Caki2 (cell line): ENCODE measurements at regions not wholly inside any gene's neighbourhood (a gene's known extent, or its start where the extent isn't known, plus 50 kb on each side); places are given as distances from the start of the nearest gene placed in this dataset.

Experiments used
- DNase-seq: peaks from one replicate; pipeline ENCODE4 v3.0.0-alpha.2; 2015; ENCODE audit warnings: low read depth
- in situ Hi-C: cut with HindIII; loops from 2 replicates; pipeline ENCODE4 v1.10.0; 2016; ENCODE audit warnings: low sequenced_read_pairs, low pct_unique_long_range_greater_than_20kb, mixed read lengths

DNA sequence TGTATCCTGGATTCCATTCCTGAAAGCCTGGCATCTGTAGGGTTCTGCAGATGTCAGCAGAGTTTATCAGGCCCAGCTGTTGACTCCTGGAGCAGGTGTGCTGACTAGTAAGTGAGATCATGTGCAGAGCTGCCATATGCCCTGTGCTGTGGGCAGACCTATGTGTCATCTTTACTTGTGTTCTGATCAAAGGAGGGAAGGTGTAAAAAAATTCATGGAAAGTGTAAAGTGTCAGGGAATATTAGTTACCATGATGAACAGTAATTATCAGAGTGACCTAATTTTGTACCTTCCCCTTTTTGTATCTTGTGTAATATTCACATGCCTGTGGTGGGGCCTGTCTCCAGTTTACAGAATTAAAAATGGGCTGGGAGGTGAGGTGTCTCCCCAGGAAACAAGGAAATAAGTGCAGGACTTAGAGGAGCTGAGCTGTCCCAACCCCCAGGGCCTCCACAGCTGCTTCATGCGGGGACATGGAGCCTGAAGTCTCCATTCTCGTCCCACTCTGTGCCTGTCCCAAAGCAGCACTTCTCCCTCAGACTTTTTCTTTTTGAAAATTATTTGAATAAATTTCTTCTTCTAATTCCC, 148.2 kb upstream of the GGTLC1 start:
- in situ Hi-C loops, result no loop called here
- DNase-seq, result no peak

DNA sequence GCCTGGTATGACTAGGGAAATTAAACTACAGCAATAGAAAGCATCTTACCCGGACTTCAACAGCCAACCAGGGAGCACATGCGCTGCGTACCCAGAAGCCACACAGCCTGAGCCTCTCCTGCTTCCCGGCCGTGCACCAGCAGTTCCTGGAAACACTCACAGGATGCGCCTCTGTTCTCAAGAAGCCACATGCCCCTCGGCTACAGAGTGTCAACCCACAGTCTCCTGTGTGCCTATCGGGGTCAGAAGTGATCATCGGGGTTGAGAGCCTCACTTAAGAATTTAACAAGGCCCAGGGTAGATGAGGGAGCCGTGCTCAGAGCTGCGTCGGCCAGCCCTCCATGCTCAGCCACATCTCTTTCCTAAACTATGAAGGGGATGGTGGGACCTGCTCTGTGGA, 147.2 kb upstream of the GGTLC1 start:
- DNase-seq, result no peak
- in situ Hi-C loops, result no loop called here

DNA sequence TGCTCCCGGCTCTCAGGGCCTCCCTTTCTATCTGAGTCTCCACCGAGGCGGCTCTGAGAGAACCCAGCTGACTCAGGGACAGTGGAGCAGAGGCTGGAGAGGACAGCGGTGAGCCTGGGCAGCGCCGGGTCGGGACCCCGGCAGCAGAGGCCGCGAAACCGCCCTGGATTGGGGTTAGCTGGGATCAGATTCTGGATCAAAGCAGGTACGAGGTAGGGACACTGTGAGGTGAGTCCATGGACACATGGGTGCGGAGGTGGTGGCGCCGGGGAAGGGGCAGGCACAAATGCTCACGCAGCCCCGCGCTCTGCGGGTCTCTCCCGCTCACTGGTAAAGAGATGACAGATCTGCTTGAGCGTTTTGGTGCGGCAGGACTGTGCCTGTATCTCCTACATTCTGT, 146.4 kb upstream of the GGTLC1 start:
- DNase-seq, result no peak
- in situ Hi-C loops, result no loop called here

DNA sequence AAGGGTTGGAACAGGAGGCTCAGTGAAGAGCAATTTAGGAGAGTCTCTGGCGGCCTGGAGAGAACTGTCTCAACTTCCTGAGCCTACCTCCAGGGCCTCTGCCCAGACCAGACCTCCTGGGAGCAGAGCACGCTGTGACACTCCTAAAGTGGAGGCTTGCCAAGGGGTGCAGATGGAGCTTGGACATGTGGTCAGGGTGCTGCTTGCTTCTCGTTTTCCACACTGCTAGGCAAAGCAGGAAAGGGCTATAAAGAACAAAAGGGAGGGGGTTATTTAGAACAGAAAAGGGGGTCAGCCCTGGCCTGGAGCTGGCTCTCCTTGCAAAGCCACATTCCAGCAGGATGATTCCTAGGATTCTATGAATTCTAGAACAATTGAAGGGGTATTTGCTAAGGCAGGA, 145.7 kb upstream of the GGTLC1 start:
- DNase-seq, result no peak
- in situ Hi-C loops, result no loop called here

DNA sequence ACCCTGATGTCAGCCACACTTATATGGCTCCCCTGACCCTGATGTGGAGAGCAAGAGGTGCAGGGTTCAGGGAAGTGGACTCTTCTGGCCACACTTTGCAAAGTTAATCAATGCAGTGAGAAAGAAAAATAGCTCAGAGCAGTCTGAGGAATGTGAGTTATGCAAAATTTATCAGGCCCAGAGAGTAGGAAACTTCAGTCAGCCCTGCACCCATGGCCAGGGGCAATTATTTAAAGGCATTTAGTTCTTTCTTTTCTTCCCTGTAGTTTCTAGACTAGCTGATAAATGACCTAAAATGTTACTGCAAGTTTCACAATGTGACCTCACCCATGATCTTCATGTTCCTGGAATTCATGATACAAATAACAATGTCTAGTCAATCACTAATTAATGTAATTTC, 143.7 kb upstream of the GGTLC1 start:
- no peak for DNase-seq
- in situ Hi-C loops, result no loop called here

DNA sequence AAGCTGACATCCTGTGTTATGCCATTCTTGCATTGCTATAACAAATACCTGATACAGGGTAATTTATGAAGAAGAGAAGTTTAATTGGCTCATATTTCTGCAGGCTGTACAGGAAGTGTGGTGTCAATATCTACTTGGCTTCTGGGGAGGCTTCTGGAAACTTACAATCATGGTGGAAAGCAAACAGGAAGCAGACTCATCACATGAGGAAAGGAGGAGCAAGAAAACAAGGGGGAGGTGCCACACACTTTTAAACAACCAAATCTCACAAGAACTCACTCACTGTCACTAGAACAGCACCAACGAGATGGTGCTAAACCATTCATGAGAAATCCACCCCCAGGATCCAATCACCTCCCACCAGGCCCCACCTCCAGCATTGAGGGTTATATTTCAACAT, 143.1 kb upstream of the GGTLC1 start:
- in situ Hi-C loops, result no loop called here

DNA sequence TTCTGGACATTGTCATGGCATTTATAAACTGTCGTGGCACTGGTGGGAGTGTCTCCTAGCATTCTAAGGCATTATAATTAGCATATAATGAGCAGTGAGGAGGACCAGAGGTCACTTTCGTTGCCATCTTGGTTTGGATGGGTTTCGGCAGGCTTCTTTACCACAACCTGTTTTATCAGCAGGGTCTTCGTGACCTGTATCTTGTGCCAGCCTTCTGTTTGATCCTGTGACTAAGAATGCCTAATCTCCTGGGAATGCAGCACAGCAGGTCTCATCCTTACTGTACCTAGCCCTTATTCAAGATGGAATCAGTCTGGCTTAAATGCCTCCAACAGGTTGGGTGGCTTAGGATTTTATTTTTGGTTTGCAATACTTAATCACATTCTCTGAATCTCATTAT, 142.7 kb upstream of the GGTLC1 start:
- no peak for DNase-seq

More for the DNA sequence above, 143.1 kb upstream of the GGTLC1 start:
- no peak for DNase-seq

DNA sequence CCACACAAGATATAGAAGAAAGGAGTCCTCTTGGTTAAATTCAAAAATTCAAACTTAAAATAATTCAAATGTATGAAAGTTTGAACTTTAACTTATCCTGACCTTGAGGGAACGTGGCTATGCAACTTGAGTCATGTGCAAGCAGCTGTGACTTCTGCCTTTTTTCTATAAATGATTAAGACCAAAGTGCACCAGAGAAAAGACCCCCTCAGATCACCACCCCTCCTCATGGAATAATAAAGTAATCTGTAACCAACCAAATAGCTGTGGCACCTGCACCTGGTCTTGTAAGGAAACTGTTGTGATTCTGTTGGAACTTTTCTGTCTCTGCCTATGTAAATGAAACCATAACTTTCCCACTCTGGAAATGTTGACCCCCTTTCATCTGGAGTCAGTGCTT, 141.1 kb upstream of the GGTLC1 start:
- in situ Hi-C loops, result no loop called here
- no peak for DNase-seq

More for the DNA sequence above, 142.7 kb upstream of the GGTLC1 start:
- in situ Hi-C loops, result no loop called here

DNA sequence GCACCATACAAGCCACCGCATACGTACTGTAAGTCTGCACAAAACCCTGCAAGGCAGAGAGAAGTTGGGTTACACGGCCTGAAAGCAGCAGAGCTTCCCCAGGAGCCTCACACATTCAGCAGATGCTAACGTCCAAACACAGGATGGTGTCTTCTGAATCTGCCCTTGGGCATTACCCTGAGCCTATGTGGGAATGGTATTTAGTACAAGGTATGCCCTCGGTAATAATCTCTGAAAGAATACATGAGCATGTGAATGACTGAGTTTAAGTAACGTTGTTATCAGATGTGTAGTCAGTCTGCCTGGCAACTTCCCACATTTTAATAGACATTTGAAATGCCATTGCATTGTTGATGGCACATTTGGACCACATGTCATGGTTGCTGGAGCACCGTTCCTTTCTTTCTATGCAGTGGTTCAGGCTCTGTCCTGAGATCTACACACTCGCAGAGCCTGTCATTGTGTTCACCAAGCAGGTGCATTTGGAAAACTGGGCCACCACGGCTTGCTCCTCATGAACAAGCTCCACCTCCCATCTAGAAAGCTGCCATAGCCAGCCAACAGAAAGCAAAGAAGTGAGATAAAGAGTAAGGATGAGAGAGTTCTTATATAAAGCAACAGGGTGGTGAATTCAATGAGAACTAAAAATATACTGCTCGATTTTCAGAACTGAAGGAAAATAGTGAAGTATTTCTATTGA, 136.5 kb upstream of the GGTLC1 start:
- no peak for DNase-seq
- in situ Hi-C loops, result no loop called here

DNA sequence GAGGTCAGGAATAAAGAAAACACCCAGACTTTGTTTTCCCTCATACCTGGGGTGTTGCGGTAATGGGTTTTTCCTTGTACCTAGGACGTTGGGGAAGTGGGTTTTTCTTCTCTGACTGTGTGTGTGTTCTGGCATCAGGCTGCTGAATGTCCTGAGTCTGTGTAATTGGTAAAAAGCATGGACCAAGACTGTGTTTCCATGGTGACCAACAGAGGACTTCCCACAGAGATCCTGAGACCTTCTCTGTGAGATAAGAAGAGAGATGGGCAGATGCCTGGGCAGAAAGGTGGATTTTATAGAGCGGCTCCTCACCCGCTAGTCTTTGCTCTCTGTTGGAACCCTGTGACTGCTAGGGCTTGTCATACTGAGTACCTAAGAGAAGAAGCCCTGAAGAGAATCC, 135.4 kb upstream of the GGTLC1 start:
- DNase-seq, result no peak
- in situ Hi-C loops, result no loop called here

DNA sequence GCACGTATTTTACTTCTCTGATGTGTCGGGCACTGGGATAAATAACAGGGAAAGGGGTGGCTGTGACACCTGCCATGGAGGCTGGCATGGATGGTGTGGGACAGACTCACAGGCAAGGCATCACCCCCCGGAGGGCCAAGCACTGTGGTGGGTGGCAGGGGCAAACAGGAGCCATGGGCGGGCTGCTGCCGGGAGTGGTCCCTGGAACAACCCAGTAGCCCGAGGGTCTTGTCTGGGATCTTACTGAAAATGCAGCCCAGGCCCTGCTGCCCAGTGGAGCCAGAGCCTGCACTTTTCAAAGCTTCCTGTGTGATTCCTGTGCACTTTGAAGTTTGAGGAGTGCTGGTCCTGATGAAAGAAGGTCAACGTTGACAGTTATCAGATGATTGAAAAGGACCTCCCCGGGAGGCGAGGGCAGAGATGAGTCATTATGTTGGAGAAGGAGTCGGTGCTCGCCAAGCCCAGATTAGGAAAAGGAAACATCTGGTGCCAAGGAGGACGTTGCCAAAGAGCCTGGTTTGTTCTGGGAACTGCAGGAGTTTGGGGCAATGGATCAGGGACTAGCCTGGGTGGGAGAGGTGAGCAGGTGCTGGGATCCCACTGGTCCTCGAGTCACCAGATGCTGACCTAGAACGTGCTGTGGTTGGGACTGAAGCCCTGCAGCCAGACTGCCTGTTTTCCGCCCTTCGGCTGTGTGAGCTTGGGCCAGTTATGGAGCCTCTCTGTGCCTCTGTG, 130.0 kb upstream of the GGTLC1 start:
- in situ Hi-C loops, result no loop called here
- no peak for DNase-seq

DNA sequence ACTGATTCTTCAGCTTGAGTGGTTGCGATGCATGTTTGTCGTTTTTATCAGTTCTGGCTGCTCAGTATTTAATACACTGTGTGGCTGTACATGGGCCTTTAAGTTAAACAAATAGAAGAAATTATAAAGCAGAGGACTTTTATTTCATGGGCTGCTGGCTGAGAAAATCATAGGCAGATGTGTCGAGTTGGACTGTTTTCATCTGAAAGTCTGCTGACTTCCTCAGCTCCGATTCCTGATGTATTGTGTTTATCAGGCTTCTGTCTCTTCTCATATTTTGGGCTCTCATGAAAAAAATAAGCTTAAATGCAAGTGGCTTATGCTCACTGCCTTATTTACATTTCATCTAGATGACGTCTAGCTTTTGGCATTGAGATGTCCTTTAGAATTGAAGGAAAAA, 129.5 kb upstream of the GGTLC1 start:
- no peak for DNase-seq
- in situ Hi-C loops, result no loop called here

DNA sequence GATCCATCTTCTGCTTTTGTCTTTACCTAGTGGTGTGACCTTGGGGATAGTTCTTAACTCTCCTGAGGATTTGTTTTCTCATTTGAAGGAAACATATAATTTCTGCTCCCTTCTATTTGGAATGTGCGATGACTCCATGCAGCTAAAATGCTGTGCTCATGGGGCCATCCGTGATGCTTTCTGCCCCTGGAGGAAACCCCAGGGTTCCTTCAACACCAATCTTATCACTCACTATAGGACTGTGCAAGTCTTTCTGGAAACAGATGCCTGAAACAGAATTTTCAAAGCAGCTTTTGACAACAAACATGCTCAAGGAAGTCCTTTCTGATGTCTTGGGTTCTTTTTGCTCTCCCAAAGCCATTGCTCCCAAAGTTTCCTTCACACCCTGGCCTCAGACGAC, 128.8 kb upstream of the GGTLC1 start:
- no peak for DNase-seq
- in situ Hi-C loops, result no loop called here

DNA sequence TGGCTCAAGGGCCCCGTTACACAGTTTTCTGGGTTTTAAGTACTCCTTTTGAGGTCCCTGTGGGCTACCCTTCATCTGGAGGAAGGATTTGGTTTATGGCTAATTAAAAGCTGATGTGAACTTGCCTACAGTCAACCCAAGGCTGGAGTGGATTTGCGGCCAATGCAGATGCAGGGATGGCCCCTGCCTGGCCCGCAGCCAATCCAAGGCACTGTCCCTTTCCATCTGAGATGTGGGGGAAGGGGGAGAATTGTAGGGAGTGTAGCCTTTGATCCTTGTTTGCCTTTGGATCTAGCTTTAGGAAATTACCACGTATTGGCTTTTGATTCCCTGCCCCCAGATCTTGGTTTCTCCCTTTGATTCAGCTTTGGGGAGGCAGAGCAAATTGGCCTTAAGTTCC, 128.0 kb upstream of the GGTLC1 start:
- in situ Hi-C loops, result no loop called here

DNA sequence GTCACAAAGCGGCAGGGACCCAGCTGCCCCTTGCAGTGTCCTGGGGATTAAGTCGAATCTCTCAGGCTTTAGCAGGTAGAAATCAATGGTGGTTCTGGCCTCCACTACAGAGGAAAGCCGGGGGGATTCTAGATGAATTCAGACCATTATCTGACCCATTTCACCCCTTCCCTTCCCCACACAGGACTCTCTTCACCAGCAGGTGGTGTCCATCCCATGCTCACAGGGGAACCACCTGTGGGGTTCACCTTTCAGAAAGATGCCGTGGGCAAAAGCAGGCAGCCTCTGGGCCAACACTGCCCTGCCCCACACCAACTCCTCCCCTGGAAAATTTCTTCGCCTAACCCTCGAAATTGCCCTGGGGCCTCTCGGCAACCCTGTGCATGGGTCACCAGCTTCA, 123.8 kb upstream of the GGTLC1 start:
- no peak for DNase-seq
- in situ Hi-C loops, result no loop called here

More for the DNA sequence above, 128.0 kb upstream of the GGTLC1 start:
- no peak for DNase-seq

DNA sequence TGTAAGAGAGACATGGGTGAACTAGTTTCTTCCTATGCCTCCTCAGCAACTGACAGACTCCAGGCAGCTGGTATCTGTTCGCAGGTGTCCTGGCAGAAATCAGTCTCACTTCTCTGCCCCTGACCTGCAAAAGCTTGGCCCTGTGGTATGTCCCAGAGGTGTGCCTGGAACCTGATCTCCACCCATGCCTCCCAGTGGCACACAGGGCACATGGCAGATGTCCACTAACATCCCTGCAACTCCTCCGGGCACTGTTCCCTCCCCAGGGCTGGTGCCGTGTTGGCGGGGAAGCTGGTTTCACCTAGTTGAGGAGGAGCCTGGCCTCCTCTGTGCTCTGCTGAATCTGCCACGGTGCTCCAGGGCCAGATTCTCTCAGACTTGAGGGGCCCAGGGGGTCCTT, 123.3 kb upstream of the GGTLC1 start:
- no peak for DNase-seq
- in situ Hi-C loops, result no loop called here

DNA sequence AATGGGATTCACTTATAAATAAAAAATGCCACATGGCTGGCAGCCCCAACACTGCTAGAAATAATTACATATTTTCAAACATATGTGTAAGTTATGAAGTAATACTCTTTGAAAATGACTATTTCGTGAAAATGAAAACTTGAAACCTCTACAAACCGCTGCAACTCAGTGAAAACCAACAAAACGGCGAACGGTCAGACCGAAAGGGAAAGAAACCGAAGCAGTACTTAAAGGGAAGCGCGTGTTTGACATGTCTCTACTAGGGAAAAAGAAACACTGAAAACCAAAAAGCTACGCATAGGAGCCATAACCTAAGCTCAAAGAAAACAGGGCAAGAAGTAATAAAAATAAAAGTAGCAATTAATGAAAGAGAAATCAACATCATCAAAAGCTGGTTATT, 121.0 kb upstream of the GGTLC1 start:
- DNase-seq, result no peak
- in situ Hi-C loops, result no loop called here

DNA sequence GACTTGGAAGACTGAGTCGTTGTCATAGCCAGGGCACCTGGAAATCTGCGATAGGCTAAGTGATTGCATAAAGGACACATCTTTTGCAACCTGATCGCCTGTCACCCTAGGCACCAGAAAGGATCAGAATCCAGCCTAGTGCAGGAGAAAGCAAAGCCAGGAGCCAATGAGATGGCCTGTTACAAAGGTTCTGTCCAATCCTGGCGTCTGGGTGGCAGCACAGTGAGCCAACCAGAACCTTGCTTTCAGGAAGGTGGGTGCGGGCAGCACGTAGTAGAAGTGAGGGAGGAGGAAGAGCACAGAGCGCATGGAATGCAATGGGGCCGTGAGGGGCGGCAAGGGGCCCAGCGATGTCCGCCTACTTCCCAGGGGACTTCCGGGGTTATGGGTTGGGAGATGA, 120.4 kb upstream of the GGTLC1 start:
- no peak for DNase-seq
- in situ Hi-C loops, result no loop called here

DNA sequence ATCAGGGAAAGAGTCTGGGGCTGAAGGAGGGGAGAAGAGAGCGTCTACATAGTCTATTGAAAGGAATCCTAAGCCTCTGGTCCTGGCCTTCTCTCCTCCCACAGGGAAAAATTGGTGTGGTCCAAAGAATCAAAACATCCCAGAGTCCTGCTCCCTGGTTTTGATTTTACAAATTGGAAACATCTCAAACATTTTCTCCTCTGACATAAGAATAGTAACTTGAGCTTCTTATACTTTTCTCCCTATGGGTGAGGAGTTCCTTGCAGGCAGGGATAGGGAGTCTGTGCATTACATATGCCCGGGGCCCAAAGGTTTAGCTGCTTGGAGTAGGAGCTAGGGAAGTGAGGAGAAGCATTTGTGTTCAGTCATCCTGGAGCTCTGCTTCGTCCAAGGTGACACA, 120.0 kb upstream of the GGTLC1 start:
- DNase-seq, result no peak
- in situ Hi-C loops, result no loop called here
